ENCODE measurements at regions not wholly inside any gene's neighbourhood (a gene's known extent, or its start where the extent isn't known, plus 50 kb on each side); places are given as distances from the start of the nearest gene placed in this dataset.

DNA sequence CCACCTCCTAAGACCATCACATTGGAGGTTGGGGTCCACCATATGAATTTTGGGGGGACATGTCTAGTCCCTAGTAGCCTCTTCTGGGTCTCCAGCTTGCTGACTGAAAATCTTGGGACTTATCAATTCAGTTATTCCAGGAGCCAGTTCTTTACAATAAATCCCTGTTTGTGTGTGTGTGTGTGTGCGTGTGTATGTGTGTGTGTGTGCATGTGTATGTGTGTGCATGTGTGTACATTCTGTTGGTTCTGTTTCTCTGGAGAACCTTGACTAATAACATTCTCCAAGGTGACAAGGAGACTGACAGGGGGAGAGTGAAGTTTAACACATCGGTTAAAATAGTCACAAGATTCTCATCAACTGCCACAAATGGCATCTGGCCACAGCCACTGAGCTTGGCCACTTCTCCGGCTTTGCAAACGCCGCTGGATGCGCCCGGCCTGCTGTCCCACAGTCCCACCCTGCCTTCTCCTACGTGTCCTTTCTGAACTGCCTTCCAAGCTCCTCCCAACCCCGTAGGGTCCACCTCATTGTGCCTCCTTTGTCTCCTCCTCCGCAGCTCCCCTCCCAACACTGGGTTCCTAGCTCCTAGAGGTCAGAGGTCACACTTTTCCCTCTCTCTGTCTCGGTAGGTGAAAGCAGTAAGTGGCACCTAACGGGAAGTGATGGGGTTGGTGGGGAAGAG is 88.1 kb upstream of the DIO3 start:
- Histone ChIP-seq H3K36me3 (ENCODE audit: low read length) (no peaks in the 10 kb centered on the region), H3K27ac (ENCODE audit: low read depth, low read length) (no peak overlapping the region), H3K9me3 (ENCODE audit: insufficient read depth, low read length) (no peaks in the 10 kb centered on the region), H3F3A (ENCODE audit: insufficient read depth) (no peaks in the 10 kb centered on the region), H3K4me2 (ENCODE audit: low read depth, low read length, poor library complexity, severe bottlenecking) (no peak overlapping the region), H2AFZ (ENCODE audit: low read depth, low read length, severe bottlenecking) (no peak overlapping the region), H4K20me1 (ENCODE audit: low read depth, low read length) (no peaks in the 10 kb centered on the region), H3K79me2 (ENCODE audit: insufficient read depth, low read length) (no peaks in the 10 kb centered on the region), H3K9me2 (replicated peaks; ENCODE audit: insufficient read depth, low read length) (no peaks in the 10 kb centered on the region), H3K27me3 (ENCODE audit: low read length) (no peaks in the 10 kb centered on the region), H3K9ac (ENCODE audit: low read length) (no peak overlapping the region), H3K4me3 (ENCODE audit: insufficient read depth, low read length, poor library complexity, severe bottlenecking) (no peak overlapping the region)
- TF ChIP-seq EZH2phosphoT487 (conservative IDR thresholded peaks at IDR 0.05; ENCODE audit: low read length), result no peak
- TF ChIP-seq, protein P1, sequence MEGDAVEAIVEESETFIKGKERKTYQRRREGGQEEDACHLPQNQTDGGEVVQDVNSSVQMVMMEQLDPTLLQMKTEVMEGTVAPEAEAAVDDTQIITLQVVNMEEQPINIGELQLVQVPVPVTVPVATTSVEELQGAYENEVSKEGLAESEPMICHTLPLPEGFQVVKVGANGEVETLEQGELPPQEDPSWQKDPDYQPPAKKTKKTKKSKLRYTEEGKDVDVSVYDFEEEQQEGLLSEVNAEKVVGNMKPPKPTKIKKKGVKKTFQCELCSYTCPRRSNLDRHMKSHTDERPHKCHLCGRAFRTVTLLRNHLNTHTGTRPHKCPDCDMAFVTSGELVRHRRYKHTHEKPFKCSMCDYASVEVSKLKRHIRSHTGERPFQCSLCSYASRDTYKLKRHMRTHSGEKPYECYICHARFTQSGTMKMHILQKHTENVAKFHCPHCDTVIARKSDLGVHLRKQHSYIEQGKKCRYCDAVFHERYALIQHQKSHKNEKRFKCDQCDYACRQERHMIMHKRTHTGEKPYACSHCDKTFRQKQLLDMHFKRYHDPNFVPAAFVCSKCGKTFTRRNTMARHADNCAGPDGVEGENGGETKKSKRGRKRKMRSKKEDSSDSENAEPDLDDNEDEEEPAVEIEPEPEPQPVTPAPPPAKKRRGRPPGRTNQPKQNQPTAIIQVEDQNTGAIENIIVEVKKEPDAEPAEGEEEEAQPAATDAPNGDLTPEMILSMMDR (IDR thresholded peaks at IDR 0.05; ENCODE audit: insufficient read depth, low read length, poor library complexity, severe bottlenecking), result no peak

DNA sequence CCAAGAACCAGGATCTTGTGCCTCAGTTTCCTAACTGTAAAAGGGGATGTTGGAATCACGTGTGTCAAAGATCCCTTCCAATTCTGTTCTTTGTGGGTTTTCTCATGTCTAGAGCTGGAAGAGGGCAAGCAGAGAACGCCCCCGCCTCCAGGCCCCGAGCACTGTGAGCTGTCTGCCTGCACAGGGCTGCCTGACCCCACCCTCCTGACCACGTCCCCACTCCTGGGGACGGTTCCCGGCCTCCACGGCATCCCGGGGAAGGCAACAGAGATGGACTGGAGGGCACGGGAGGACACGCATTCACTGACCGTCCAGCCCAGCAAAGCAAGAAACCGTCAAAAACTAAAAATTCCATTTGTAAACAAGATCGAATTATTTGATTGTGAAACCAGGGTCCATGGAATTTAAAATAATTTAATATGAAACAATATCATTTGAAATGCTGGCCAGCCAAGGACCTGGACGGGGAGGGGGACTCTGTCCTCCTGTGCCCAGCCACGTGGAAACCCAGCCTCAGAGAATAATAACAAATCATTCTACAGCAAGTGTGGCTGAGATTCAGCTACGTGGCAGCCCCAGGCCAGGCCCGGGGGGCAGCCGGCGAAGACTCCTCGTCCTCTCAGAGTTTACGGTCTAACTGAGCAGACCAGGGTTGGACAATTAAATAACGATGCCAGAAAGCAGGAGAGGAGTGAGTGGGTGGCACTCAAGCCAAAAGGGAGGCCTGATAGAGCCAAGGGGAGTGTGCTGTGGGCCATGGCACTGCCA is 87.3 kb upstream of the DIO3 start:
- Histone ChIP-seq H3K79me2 (ENCODE audit: insufficient read depth, low read length) (no peaks in the 10 kb centered on the region), H3K9me2 (replicated peaks; ENCODE audit: insufficient read depth, low read length) (no peaks in the 10 kb centered on the region), H3K9ac (ENCODE audit: low read length) (no peak overlapping the region), H3K4me2 (ENCODE audit: low read depth, low read length, poor library complexity, severe bottlenecking) (no peak overlapping the region), H3F3A (ENCODE audit: insufficient read depth) (no peaks in the 10 kb centered on the region), H3K4me3 (ENCODE audit: insufficient read depth, low read length, poor library complexity, severe bottlenecking) (no peak overlapping the region), H4K20me1 (ENCODE audit: low read depth, low read length) (no peaks in the 10 kb centered on the region), H3K36me3 (ENCODE audit: low read length) (no peaks in the 10 kb centered on the region), H2AFZ (ENCODE audit: low read depth, low read length, severe bottlenecking) (no peak overlapping the region), H3K27me3 (ENCODE audit: low read length) (no peaks in the 10 kb centered on the region), H3K9me3 (ENCODE audit: insufficient read depth, low read length) (no peaks in the 10 kb centered on the region), H3K27ac (ENCODE audit: low read depth, low read length) (no peak overlapping the region)
- TF ChIP-seq, protein P1 (IDR thresholded peaks at IDR 0.05; ENCODE audit: insufficient read depth, low read length, poor library complexity, severe bottlenecking), result no peak
- no peak for TF ChIP-seq EZH2phosphoT487 (conservative IDR thresholded peaks at IDR 0.05; ENCODE audit: low read length)

DNA sequence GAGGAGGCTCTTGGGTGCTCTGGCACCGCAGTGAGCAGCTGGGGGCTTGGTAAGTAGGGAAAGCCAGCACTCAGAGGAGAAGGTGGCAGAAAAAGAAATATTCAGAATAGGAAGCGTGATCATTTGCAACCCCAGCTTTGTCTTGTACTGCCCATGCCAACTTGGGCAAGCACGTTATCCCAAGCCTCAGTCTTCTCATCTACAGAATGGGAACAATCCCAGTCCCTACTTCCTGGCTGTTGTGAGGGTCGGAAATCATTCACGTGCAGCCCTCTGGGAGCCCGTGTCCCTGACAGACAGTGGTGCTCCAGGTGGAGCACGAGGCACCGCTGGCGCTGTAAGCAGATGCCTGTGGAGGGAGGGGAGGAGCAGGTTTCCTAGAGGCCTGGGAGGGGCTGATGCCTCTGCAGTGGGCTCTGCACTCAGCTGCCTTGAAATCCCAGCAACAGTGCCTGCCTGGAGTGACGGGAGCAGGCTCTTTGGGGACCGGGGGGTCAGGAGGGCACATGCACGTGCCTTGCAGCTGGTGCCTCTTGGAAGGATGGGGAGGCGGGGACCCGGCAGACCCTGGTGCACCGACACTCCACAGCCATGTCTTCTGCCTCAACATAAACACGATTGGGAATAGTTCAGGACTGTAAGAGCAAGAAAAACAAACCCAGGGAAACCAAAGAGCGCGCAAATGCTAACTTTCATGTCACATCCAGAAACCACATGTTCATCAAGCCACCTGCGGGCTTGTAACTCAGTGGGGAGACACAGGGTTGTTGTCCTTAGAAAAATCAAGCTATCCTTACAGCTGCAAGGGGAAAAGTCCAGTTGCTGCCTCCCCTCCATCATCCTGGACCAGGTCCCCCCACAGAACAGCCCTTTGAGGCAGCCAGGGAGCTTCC is 86.5 kb upstream of the DIO3 start:
- Histone ChIP-seq H3K9ac (ENCODE audit: low read length) (no peak overlapping the region), H3K79me2 (ENCODE audit: insufficient read depth, low read length) (no peaks in the 10 kb centered on the region), H3F3A (ENCODE audit: insufficient read depth) (no peaks in the 10 kb centered on the region), H3K9me2 (replicated peaks; ENCODE audit: insufficient read depth, low read length) (no peaks in the 10 kb centered on the region), H2AFZ (ENCODE audit: low read depth, low read length, severe bottlenecking) (no peak overlapping the region), H4K20me1 (ENCODE audit: low read depth, low read length) (no peaks in the 10 kb centered on the region), H3K4me2 (ENCODE audit: low read depth, low read length, poor library complexity, severe bottlenecking) (no peak overlapping the region), H3K9me3 (ENCODE audit: insufficient read depth, low read length) (no peaks in the 10 kb centered on the region), H3K4me3 (ENCODE audit: insufficient read depth, low read length, poor library complexity, severe bottlenecking) (no peak overlapping the region), H3K36me3 (ENCODE audit: low read length) (no peaks in the 10 kb centered on the region), H3K27me3 (ENCODE audit: low read length) (no peaks in the 10 kb centered on the region), H3K27ac (ENCODE audit: low read depth, low read length) (no peak overlapping the region)
- TF ChIP-seq, protein P1 (IDR thresholded peaks at IDR 0.05; ENCODE audit: insufficient read depth, low read length, poor library complexity, severe bottlenecking), result no peak
- no peak for TF ChIP-seq EZH2phosphoT487 (conservative IDR thresholded peaks at IDR 0.05; ENCODE audit: low read length)
